ENCODE measurements at regions not wholly inside any gene's neighbourhood (a gene's known extent, or its start where the extent isn't known, plus 50 kb on each side); places are given as distances from the start of the nearest gene placed in this dataset.

GRCh38 chr5:10031817-10032216 is 217.9 kb downstream of the ATPSCKMT start:
- Histone ChIP-seq H3K4me1 (ENCODE audit: control insufficient read depth, insufficient read depth, low read length) (no peaks in the 10 kb centered on the region; the same call in 1 of the 2 replicates), H3K14ac (replicated peaks; ENCODE audit: low read depth, low read length) (no peak overlapping the region), H3K4me2 (ENCODE audit: low read depth, low read length) (no peak overlapping the region), H3K79me1 (ENCODE audit: low read depth in 1 of 2, low read length in 2 of 2) (no peaks in the 10 kb centered on the region), H2BK20ac (ENCODE audit: low read depth, low read length) (no peak overlapping the region), H3K18ac (ENCODE audit: low read depth, low read length) (no peak overlapping the region), H3K4me3 (ENCODE audit: insufficient read depth, low read depth, low read length) (no peak overlapping the region), H4K5ac (ENCODE audit: low read depth, low read length) (no peak overlapping the region), H3K23ac (ENCODE audit: low read depth, low read length) (no peak overlapping the region), H3K4ac (ENCODE audit: low read depth, low read length) (no peak overlapping the region), H3K56ac (ENCODE audit: extremely low read depth, insufficient read depth, low read length) (no peak overlapping the region), H2BK5ac (ENCODE audit: low read depth, low read length, poor library complexity, severe bottlenecking) (no peak overlapping the region), H3K36me3 (ENCODE audit: control insufficient read depth, insufficient read depth, low read length) (no peaks in the 10 kb centered on the region), H2AFZ (replicated peaks; ENCODE audit: low read length, poor library complexity) (no peak overlapping the region), H2BK120ac (ENCODE audit: low read depth, low read length) (no peak overlapping the region), H3K9me1 (ENCODE audit: insufficient read depth, low read length) (peaks cover 3% of the 10 kb centered on the region; the same call in 1 of the 2 replicates), H3K9ac (ENCODE audit: low read depth, low read length) (no peak overlapping the region), H3K9me3 (ENCODE audit: control insufficient read depth, insufficient read depth, low read length) (no peaks in the 10 kb centered on the region), H3K27ac (ENCODE audit: insufficient read depth, low read length) (no peak overlapping the region), H3K27me3 (ENCODE audit: control insufficient read depth, insufficient read depth, low read length) (no peaks in the 10 kb centered on the region), H2AK9ac (replicated peaks; ENCODE audit: low read depth, low read length, poor library complexity) (no peak overlapping the region), H2AK5ac (ENCODE audit: low read depth, low read length) (no peak overlapping the region), H4K91ac (ENCODE audit: insufficient read depth, low read depth, low read length) (no peak overlapping the region), H4K20me1 (ENCODE audit: insufficient read depth, low read length) (no peaks in the 10 kb centered on the region), H4K8ac (ENCODE audit: low read depth in 2 of 2, low read length in 2 of 2) (no peak overlapping the region), H2BK15ac (ENCODE audit: low read depth, low read length) (no peak overlapping the region)
- dilution Hi-C loops (cut with HindIII; ENCODE audit: low sequenced_read_pairs, unreplicated experiment) (no loop called here), in situ Hi-C loops (cut with MboI; ENCODE audit: low sequenced_read_pairs) (no loop called here), intact Hi-C loops (cut with micrococcal nuclease) (loop anchor here (2.0 to 10.0 kb wide), 3 partner anchors 133 to 877 kb away; no protein-coding TSS in a partner anchor)
- no peak for DNase-seq
- CTCF ChIA-PET, result interaction anchor here (1.4 kb wide), 1 partner anchor 483 kb away, joined by 4 read pairs; no protein-coding TSS in a partner anchor
- no CpG with 5 or more reads among the region's 2 CpGs for WGBS, 2 experiments (ENCODE audit: extremely low coverage in 2 of 2, insufficient read length in 1 of 2)
- ATAC-seq (ENCODE audit: low read depth), result no peak
- POLR2A ChIA-PET (ENCODE audit: unreplicated experiment), result no interaction called here
- TF ChIP-seq CTCF (conservative IDR thresholded peaks at IDR 0.05; ENCODE audit: low read depth, low read length) (no peak), RFX5 (IDR thresholded peaks at IDR 0.05; ENCODE audit: low read depth, low read length) (no peak), FOS (IDR thresholded peaks at IDR 0.05; ENCODE audit: low read depth, low read length) (no peak), RCOR1 (IDR thresholded peaks at IDR 0.05; ENCODE audit: insufficient replicate concordance, low read length) (no peak), MAFK (IDR thresholded peaks at IDR 0.05; ENCODE audit: low read depth, low read length) (no peak), SMC3 (IDR thresholded peaks at IDR 0.05; ENCODE audit: low read depth, low read length) (no peak), RAD21 (IDR thresholded peaks at IDR 0.05; ENCODE audit: low read length) (no peak), CHD1 (IDR thresholded peaks at IDR 0.05; ENCODE audit: low read depth, low read length) (no peak), NFE2L2 (IDR thresholded peaks at IDR 0.05; ENCODE audit: low read depth, low read length) (no peak), POLR2A (IDR thresholded peaks at IDR 0.05; ENCODE audit: low read depth, low read length) (no peak), BHLHE40 (IDR thresholded peaks at IDR 0.05; ENCODE audit: low read depth, low read length) (no peak), MAZ (IDR thresholded peaks at IDR 0.05; ENCODE audit: borderline replicate concordance, low read depth, low read length) (no peak), USF2 (IDR thresholded peaks at IDR 0.05; ENCODE audit: low read depth, low read length) (no peak), MXI1 (IDR thresholded peaks at IDR 0.05; ENCODE audit: borderline replicate concordance, low read depth, low read length) (no peak)
- no TSS peak for BruUV-seq (replicated peaks)

All from IMR-90 (cell line).